ENCODE measurements at regions not wholly inside any gene's neighbourhood (a gene's known extent, or its start where the extent isn't known, plus 50 kb on each side); places are given as distances from the start of the nearest gene placed in this dataset.

- no peak for DNase-seq (ENCODE audit: low spot score)
Observed at GRCh38 chr12:66910366-66910974, 231.6 kb upstream of the GRIP1 start.

GRCh38 chr12:66915306-66915904, 236.5 kb upstream of the GRIP1 start:
- no peak for DNase-seq (ENCODE audit: low spot score)

- DNase-seq (ENCODE audit: low spot score): no peak
Observed at GRCh38 chr12:66916189-66916588, 237.3 kb upstream of the GRIP1 start.

- no peak for DNase-seq (ENCODE audit: low spot score)
Observed at GRCh38 chr12:66919466-66919865, 240.6 kb upstream of the GRIP1 start.

GRCh38 chr12:66920205-66920604, 241.3 kb upstream of the GRIP1 start:
- no peak for DNase-seq (ENCODE audit: low spot score)

GRCh38 chr12:66921151-66921550, 242.3 kb upstream of the GRIP1 start:
- DNase-seq (ENCODE audit: low spot score): no peak

- no peak for DNase-seq (ENCODE audit: low spot score)
Observed at GRCh38 chr12:66925083-66925482, 246.2 kb upstream of the GRIP1 start.

- no peak for DNase-seq (ENCODE audit: low spot score)
Observed at GRCh38 chr12:66929121-66929520, 250.2 kb upstream of the GRIP1 start.

- DNase-seq (ENCODE audit: low spot score): no peak
Observed at GRCh38 chr12:66931091-66931490, 252.2 kb upstream of the GRIP1 start.

GRCh38 chr12:66932126-66932525, 253.2 kb upstream of the GRIP1 start:
- DNase-seq (ENCODE audit: low spot score): no peak

GRCh38 chr12:66934302-66935062, 255.6 kb upstream of the GRIP1 start:
- no peak for DNase-seq (ENCODE audit: low spot score)

- DNase-seq (ENCODE audit: low spot score): no peak
Observed at GRCh38 chr12:66941150-66941549, 262.3 kb upstream of the GRIP1 start.

- DNase-seq (ENCODE audit: low spot score): no peak
Observed at GRCh38 chr12:66942741-66943465, 264.0 kb upstream of the GRIP1 start.

- no peak for DNase-seq (ENCODE audit: low spot score)
Observed at GRCh38 chr12:66944365-66944764, 265.5 kb upstream of the GRIP1 start.

- DNase-seq (ENCODE audit: low spot score): no peak
Observed at GRCh38 chr12:66945189-66945817, 266.4 kb upstream of the GRIP1 start.

GRCh38 chr12:66947119-66947518, 268.2 kb upstream of the GRIP1 start:
- DNase-seq (ENCODE audit: low spot score): no peak

- DNase-seq (ENCODE audit: low spot score): no peak
Observed at GRCh38 chr12:66952668-66953067, 273.8 kb upstream of the GRIP1 start.

GRCh38 chr12:66956300-66956699, 277.4 kb upstream of the GRIP1 start:
- DNase-seq (ENCODE audit: low spot score): no peak

GRCh38 chr12:66959276-66959675, 280.4 kb upstream of the GRIP1 start:
- no peak for DNase-seq (ENCODE audit: low spot score)

GRCh38 chr12:66960006-66960405, 281.1 kb upstream of the GRIP1 start:
- no peak for DNase-seq (ENCODE audit: low spot score)

GRCh38 chr12:66960704-66961690, 282.1 kb upstream of the GRIP1 start:
- no peak for DNase-seq (ENCODE audit: low spot score)

Data from mucosa of gallbladder (tissue), 1 donor.